Lower leg skin (tissue), 4 donors: ENCODE measurements at regions not wholly inside any gene's neighbourhood (a gene's known extent, or its start where the extent isn't known, plus 50 kb on each side); places are given as distances from the start of the nearest gene placed in this dataset.

ENCODE experiments used
- DNase-seq, 2 donors: peaks; one replicate each; pipeline ENCODE4 v3.0.0-alpha.2; 2019; ENCODE audit warnings: low spot score in 2 of 2
- H3K4me3 ChIP-seq: fragments of 200-600 bp; sonication (generic); 2 replicates; pipeline ENCODE4 v1.5.1; 2017; ENCODE audit warnings: mild to moderate bottlenecking, low read depth; ENCODE audit not compliant: poor library complexity, severe bottlenecking
- POLR2A ChIP-seq, 2 donors: fragments of 450-650 bp; IDR thresholded peaks; one replicate each; pipeline ENCODE4 v1.6.1; 2016 to 2017; ENCODE audit warnings: antibody characterized with exemption in 2 of 2, mild to moderate bottlenecking in 1 of 2, moderate library complexity in 1 of 2
- WGBS, 2 donors: methylation state at CpG; one replicate each; pipeline ENCODE4 v1.1.5; 2018; 5-methylcytosine and 5-hydroxymethylcytosine counted together
- intact Hi-C: fragments of 100-400 bp; cut with DNase I; formaldehyde crosslinking; loops from one replicate; pipeline ENCODE4 v1.15.0; 2023; ENCODE audit warnings: low total_unique reads
- TF ChIP-seq, protein P1 (sequence below), 3 donors: fragments of 450-650 bp; IDR thresholded peaks; one replicate each; pipeline ENCODE4 v1.5.1; 2016; ENCODE audit warnings: antibody characterized with exemption in 3 of 3, mild to moderate bottlenecking in 3 of 3, moderate library complexity in 2 of 3

DNA sequence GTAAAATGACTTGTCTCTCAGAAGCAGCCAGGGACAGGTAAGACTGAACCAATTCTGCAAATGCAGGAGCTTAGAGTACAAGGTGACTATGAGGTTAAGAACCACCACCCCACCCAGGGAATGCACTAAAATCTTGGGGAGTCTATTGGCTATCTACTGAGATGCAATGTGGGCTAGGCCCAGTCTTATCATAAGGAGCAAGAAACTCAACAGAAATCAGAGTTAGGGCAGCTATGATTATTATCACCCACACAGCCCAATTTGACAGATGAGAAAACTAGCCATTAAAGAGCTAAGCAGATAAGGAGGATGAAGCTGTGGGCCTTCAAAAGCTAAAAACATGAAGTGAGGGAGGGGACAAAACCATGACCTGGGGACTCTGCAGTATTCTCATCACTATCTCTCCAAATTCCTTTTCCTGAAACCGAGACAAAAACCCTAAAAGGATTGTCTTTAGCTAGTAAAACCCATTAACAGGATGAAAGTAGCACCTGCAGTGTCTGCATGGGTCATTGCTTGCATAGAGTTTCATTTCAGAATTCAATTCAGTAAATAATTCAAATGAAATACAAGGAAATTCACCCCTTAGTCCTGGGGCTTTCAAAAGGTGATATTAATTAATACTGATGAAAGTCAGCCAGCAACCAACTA lies 68.8 kb upstream of the USP47 start:
- no peak for DNase-seq
- 89 to 92% methylated on average over 1 of the region's 1 CpG for WGBS, 2 donors
- TF ChIP-seq, protein P1, sequence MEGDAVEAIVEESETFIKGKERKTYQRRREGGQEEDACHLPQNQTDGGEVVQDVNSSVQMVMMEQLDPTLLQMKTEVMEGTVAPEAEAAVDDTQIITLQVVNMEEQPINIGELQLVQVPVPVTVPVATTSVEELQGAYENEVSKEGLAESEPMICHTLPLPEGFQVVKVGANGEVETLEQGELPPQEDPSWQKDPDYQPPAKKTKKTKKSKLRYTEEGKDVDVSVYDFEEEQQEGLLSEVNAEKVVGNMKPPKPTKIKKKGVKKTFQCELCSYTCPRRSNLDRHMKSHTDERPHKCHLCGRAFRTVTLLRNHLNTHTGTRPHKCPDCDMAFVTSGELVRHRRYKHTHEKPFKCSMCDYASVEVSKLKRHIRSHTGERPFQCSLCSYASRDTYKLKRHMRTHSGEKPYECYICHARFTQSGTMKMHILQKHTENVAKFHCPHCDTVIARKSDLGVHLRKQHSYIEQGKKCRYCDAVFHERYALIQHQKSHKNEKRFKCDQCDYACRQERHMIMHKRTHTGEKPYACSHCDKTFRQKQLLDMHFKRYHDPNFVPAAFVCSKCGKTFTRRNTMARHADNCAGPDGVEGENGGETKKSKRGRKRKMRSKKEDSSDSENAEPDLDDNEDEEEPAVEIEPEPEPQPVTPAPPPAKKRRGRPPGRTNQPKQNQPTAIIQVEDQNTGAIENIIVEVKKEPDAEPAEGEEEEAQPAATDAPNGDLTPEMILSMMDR (IDR thresholded peaks at IDR 0.05): no peak
- no peak for TF ChIP-seq POLR2A (IDR thresholded peaks at IDR 0.05)
- intact Hi-C loops: no loop called here
- no peak overlapping the region for H3K4me3 ChIP-seq

GRCh38 chr11:11770921-11771486 lies 70.8 kb upstream of the USP47 start:
- intact Hi-C loops: no loop called here
- no peak for DNase-seq
- no peak overlapping the region for H3K4me3 ChIP-seq
- 65 to 68% methylated on average over 3 of the region's 3 CpGs for WGBS, 2 donors
- TF ChIP-seq, protein P1 (IDR thresholded peaks at IDR 0.05): no peak
- TF ChIP-seq POLR2A (IDR thresholded peaks at IDR 0.05): no peak

GRCh38 chr11:11770296-11770695 lies 71.5 kb upstream of the USP47 start:
- intact Hi-C loops: no loop called here
- no peak overlapping the region for H3K4me3 ChIP-seq
- DNase-seq: no peak
- TF ChIP-seq POLR2A (IDR thresholded peaks at IDR 0.05): no peak
- TF ChIP-seq, protein P1 (IDR thresholded peaks at IDR 0.05): no peak
- WGBS, 2 donors: 38 to 39% methylated on average over 1 of the region's 1 CpG

- intact Hi-C loops: no loop called here
- DNase-seq: peak in 1 of 2 donors; percentile 2
- TF ChIP-seq POLR2A (IDR thresholded peaks at IDR 0.05): no peak
- TF ChIP-seq, protein P1 (IDR thresholded peaks at IDR 0.05): no peak
- no peak overlapping the region for H3K4me3 ChIP-seq
Observed at GRCh38 chr11:11769782-11770181, 72.0 kb upstream of the USP47 start.

DNA sequence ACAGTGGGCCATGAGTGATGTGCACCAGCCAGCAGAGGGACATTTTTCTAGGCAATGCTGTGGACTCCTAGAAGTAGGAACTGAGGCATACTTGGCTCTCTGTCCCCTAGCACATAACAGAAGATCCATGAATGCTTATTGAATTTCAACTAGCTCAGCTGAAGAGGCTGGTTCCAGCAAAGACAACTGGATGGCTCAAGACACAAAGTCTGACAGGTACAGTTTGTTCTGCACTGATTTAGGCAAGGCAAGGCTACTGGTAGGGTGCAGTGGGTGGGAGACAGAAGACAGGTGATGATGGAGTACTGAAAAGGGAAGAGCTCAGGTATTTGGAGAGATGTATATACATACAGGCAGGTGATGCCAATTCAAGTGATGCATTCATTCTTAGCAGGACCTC lies 72.4 kb upstream of the USP47 start:
- intact Hi-C loops: no loop called here
- H3K4me3 ChIP-seq: no peak overlapping the region
- DNase-seq: no peak
- no peak for TF ChIP-seq POLR2A (IDR thresholded peaks at IDR 0.05)
- TF ChIP-seq, protein P1 (IDR thresholded peaks at IDR 0.05): no peak

DNA sequence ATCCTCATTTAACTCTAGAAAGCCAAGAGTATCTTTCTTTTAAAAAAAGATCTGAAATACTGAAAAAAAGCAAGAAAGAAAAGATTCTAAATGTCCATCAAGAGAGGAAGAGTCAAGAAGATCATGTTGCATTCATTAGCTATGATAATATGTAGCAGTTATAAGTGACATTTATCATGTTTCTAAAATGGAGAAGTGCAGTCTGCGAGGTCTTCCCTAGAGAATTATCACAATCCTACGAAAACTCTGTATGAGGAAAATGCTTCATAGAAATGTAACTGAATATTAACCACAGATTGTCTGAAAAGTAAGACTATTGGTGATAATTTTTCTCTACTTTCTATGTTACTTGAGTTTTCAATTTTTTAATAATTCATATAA lies 77.4 kb upstream of the USP47 start:
- TF ChIP-seq, protein P1 (IDR thresholded peaks at IDR 0.05): no peak
- TF ChIP-seq POLR2A (IDR thresholded peaks at IDR 0.05): no peak
- H3K4me3 ChIP-seq: no peak overlapping the region
- DNase-seq: no peak
- intact Hi-C loops: no loop called here
- 69 to 82% methylated on average over 2 of the region's 2 CpGs for WGBS, 2 donors
